Brain microvascular endothelial cell (primary cell): ENCODE measurements at regions not wholly inside any gene's neighbourhood (a gene's known extent, or its start where the extent isn't known, plus 50 kb on each side); places are given as distances from the start of the nearest gene placed in this dataset.

ENCODE experiments used
- DNase-seq: peaks from one replicate; pipeline ENCODE4 v3.0.0-alpha.2; 2020
- H3K27ac ChIP-seq: fragments of 250-450 bp; sonication (Bioruptor Pico); 2 replicates; pipeline ENCODE4 v1.5.1; 2020; ENCODE audit warnings: mild to moderate bottlenecking, moderate library complexity
- H3K27me3 ChIP-seq: fragments of 250-450 bp; sonication (Bioruptor Pico); replicated peaks from 2 replicates; pipeline ENCODE4 v1.5.1; 2020; ENCODE audit warnings: mild to moderate bottlenecking
- H3K36me3 ChIP-seq: fragments of 250-450 bp; sonication (Bioruptor Pico); replicated peaks from 2 replicates; pipeline ENCODE4 v1.5.1; 2020; ENCODE audit warnings: mild to moderate bottlenecking
- H3K4me3 ChIP-seq: 2 replicates; pipeline ENCODE4 v1.5.1; 2011; ENCODE audit warnings: low read depth, mild to moderate bottlenecking, control low read depth, low read length, moderate library complexity
- in situ Hi-C: cut with HindIII; loops from 2 replicates; pipeline ENCODE4 v1.10.0; 2017; ENCODE audit warnings: low sequenced_read_pairs, low pct_ligation_motif_present
- TF ChIP-seq, protein P1 (sequence below): IDR thresholded peaks from 2 replicates; pipeline ENCODE4 v1.5.1; 2011; ENCODE audit warnings: low read depth, mild to moderate bottlenecking, moderate library complexity, low read length, control low read depth, inconsistent platforms; ENCODE audit errors: missing control alignments

DNA sequence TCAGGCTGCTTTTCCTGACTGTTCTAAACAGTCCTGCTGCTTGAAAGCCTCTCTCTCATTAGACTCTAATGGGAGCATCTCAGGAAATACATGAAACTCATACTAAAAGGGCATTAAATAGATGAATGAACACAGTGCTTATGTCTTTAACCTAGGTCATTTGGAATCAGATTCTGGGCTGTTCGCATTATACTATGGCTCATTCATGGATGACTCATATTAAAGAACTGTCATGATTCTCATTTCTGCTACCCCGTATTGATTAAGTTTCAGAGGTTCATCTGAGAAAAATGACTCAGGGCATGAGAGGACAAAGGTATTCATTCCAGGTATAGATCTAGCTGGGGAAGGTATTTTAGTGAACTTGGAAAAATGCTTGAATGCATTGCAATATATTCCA is 335.5 kb downstream of the GJA1 start:
- no peak for DNase-seq
- in situ Hi-C loops: no loop called here
- Histone ChIP-seq H3K27ac (no peak overlapping the region), H3K27me3 (no peaks in the 10 kb centered on the region), H3K36me3 (no peaks in the 10 kb centered on the region), H3K4me3 (no peak overlapping the region)
- TF ChIP-seq, protein P1, sequence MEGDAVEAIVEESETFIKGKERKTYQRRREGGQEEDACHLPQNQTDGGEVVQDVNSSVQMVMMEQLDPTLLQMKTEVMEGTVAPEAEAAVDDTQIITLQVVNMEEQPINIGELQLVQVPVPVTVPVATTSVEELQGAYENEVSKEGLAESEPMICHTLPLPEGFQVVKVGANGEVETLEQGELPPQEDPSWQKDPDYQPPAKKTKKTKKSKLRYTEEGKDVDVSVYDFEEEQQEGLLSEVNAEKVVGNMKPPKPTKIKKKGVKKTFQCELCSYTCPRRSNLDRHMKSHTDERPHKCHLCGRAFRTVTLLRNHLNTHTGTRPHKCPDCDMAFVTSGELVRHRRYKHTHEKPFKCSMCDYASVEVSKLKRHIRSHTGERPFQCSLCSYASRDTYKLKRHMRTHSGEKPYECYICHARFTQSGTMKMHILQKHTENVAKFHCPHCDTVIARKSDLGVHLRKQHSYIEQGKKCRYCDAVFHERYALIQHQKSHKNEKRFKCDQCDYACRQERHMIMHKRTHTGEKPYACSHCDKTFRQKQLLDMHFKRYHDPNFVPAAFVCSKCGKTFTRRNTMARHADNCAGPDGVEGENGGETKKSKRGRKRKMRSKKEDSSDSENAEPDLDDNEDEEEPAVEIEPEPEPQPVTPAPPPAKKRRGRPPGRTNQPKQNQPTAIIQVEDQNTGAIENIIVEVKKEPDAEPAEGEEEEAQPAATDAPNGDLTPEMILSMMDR: no peak

DNA sequence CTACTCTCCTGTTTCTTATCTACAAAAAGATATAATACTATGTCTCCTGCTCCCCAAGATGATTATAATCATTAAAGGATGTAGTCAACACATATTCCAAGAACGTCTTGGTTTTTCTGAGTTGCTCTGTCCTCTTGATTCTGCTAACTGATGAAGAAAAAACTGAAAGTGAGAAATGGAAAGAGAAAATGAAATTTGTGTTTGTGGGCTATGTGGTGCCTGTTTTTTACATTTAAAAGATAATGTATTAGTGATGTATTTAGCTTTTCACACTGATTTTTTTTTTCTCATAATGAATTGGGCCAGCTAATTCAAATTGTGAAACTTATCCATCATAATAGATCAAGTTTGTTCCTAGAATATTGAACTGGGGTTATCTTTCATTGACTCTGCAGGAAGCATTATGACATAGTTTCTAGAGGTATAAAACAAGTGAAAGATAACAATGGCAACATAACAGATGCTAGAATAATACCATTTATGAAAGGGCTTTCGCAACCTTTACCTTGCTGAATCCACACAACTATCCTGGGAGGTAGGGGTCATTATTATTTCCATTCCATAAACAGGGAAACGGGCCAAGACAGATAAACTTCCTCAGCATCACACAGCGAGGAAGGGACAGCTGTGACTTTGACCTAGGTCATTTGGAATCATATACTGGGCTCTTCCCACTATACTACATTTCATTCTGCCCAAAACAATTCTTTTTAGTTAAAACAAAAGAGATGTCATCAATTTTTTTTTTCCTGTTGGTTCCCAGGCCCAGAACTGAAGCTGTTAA is 336.7 kb downstream of the GJA1 start:
- in situ Hi-C loops: no loop called here
- Histone ChIP-seq H3K4me3 (no peak overlapping the region), H3K27me3 (no peaks in the 10 kb centered on the region), H3K27ac (no peak overlapping the region), H3K36me3 (no peaks in the 10 kb centered on the region)
- TF ChIP-seq, protein P1: no peak
- DNase-seq: no peak

DNA sequence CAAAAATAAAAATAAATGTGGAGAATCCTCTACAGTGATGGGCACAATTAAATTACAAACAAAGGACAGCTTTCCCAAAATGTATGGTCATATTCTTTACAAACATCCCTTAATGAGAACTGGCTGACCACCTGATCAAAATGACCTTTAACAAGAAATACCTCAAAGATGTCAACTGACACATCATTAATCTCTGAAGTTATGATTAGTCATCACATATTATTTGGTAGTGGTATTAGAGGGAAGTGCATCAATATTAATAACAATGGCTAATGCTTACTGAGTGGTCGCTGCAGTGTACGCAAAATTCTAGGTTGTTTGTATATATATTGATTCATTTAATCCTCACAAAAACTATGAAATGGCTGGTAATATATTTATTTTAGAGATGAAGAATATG is 340.6 kb downstream of the GJA1 start:
- Histone ChIP-seq H3K27me3 (no peaks in the 10 kb centered on the region), H3K27ac (no peak overlapping the region), H3K36me3 (no peaks in the 10 kb centered on the region), H3K4me3 (no peak overlapping the region)
- TF ChIP-seq, protein P1: no peak
- in situ Hi-C loops: no loop called here
- no peak for DNase-seq

DNA sequence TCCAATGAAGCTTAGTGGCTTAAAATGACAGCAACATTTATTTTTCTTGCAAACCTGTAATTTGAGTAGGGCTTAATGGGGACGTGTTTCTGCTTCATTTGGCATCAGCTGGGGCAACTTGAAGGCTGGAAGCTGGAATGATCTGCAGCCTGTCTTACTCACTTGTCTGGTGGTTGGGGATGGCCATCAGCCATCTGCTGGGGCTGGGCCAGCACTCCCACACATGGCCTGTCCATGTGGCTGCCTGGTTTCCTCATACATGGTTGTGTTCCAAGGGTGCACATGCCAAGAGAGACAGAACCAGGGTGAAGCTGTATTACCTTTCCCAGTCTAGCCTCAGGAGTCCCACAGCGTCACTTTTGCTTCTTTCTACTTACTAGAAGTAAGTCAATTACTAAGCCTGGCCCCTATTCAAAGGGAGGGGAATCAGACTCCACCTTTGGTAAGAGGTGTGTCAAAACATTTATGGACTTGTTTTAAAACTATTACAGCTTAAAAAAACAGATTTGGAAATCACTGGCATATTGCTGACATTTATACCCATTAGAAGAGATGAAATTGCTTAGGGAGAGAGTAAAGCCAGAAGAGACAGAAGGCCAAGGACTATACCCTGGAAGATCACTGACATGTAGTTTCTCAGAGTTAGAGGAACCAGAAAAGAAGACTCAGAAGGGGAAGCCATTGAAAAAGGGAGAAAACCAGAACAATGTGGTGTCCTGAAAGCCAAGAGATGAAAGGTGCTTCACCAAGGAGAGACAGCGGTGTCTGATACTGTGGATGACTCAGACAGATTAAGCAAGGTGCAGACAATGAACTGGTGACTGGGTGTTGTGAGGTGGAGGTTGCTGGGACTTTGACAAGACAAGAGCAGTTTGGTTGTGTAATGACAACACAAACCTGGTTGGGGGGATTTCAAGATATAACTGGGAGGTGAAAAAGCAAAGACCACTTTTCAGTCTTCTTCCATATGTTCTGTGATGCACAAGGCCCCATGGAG is 345.2 kb downstream of the GJA1 start:
- peak; percentile 59 for DNase-seq
- no peaks in the 10 kb centered on the region for H3K36me3 ChIP-seq
- no peak overlapping the region for H3K27ac ChIP-seq
- in situ Hi-C loops: no loop called here
- TF ChIP-seq, protein P1: no peak
- H3K4me3 ChIP-seq: no peak overlapping the region
- H3K27me3 ChIP-seq: no peaks in the 10 kb centered on the region

DNA sequence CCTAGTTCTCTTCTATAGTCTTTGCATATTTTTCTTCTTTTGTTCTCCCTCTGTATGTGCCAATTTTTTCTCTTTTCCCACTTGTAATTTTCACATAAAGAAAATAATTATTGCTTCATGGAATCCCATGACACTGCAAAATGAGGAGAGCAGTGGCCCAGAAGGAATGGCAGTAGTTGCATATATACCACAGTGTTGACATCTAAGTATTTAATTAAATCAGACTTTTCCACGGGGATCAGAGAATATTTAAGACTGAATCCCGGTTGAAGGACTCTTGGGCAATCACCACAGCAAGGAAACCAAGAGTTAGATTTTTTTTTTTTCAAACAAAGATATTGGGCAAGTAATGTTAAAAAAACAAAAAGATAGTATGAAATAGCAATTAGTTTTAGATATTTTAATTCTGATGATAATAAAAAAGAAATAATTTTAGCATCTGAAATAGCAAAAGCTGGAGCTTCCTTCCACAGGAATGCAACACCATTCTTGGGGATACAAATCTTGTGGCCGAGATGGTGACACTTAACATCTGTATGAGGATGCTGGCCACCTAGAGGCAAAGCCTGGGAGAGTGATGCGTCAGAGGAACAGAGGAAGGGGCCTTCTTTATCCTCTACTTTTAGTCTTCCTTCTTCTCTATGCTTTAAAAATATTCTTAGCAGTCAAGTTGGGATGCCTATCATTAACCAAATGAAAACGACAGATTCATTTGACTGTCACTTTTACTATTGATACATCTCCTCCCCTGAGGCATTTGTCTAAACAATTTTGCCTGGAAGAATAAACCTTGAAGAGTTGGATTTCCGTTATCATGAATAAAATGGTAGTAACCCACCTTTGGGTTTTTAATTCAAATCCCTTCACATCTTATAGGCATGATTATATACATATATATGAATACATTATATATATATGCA is 356.2 kb downstream of the GJA1 start:
- H3K27me3 ChIP-seq: no peaks in the 10 kb centered on the region
- no peak overlapping the region for H3K27ac ChIP-seq
- TF ChIP-seq, protein P1: peak; percentile 52
- in situ Hi-C loops: no loop called here
- no peak for DNase-seq
- no peak overlapping the region for H3K4me3 ChIP-seq
- H3K36me3 ChIP-seq: no peaks in the 10 kb centered on the region
